Heart right ventricle (tissue), 16 donors: ENCODE measurements at regions not wholly inside any gene's neighbourhood (a gene's known extent, or its start where the extent isn't known, plus 50 kb on each side); places are given as distances from the start of the nearest gene placed in this dataset.

Source experiments
- ATAC-seq, 8 donors: fragments of 200-7000 bp; cut with Tn5 transposase; one replicate each; pipeline ENCODE4 v1.9.1; 2020; ENCODE audit warnings: mild to moderate bottlenecking in 8 of 8, moderate library complexity in 8 of 8, moderate number of reproducible peaks in 1 of 8
- DNase-seq, 2 donors: peaks; one replicate each; pipeline ENCODE4 v3.0.0-alpha.2; 2020
- H3K27ac ChIP-seq, 10 donors: fragments of 200-600 bp; sonication (generic) in 2 of 10; one replicate each; pipeline versions ENCODE4 v1.5.0 to v1.8.0; 2020 to 2022; ENCODE audit warnings: mild to moderate bottlenecking in 3 of 10
- H3K27me3 ChIP-seq, 7 donors: fragments of 200-600 bp; one replicate each; pipeline ENCODE4 v1.8.0; 2021 to 2022; ENCODE audit warnings: mild to moderate bottlenecking in 2 of 7
- H3K36me3 ChIP-seq, 9 donors: fragments of 200-600 bp; sonication (generic) in 1 of 9; one replicate each; pipeline versions ENCODE4 v1.5.0 to v1.8.0; 2020 to 2022; ENCODE audit warnings: mild to moderate bottlenecking in 2 of 9
- H3K4me1 ChIP-seq, 9 donors: fragments of 200-600 bp; sonication (generic) in 1 of 9; one replicate each; pipeline versions ENCODE4 v1.5.0 to v1.8.0; 2020 to 2022; ENCODE audit warnings: mild to moderate bottlenecking in 4 of 9
- H3K4me3 ChIP-seq, 10 donors: fragments of 200-600 bp; sonication (generic) in 2 of 10; one replicate each; pipeline versions ENCODE4 v1.5.0 to v1.8.0; 2020 to 2022; ENCODE audit warnings: mild to moderate bottlenecking in 7 of 10, moderate library complexity in 2 of 10
- H3K9me3 ChIP-seq, 11 donors: fragments of 200-600 bp in 10 of 11; sonication (generic) in 2 of 11; one replicate each; pipeline versions ENCODE4 v1.5.0 to v1.8.0; 2013 to 2022; ENCODE audit warnings: mild to moderate bottlenecking in 2 of 11, control low read depth in 1 of 11, moderate library complexity in 1 of 11
- CTCF ChIP-seq, 9 donors: fragments of 200-600 bp; sonication (generic) in 2 of 9; IDR thresholded peaks; one replicate each; pipeline versions ENCODE4 v1.5.0 to v1.8.0; 2021 to 2022; ENCODE audit warnings: antibody characterized with exemption in 9 of 9, mild to moderate bottlenecking in 5 of 9, moderate library complexity in 1 of 9
- WGBS, 2 donors: extraction: QIAGEN DNeasy Blood & Tissue Kit; methylation state at CpG; one replicate each; pipeline ENCODE4 v1.1.7; 2013; ENCODE audit warnings: inconsistent platforms in 1 of 2; 5-methylcytosine and 5-hydroxymethylcytosine counted together
- intact Hi-C, 10 donors: fragments of 100-400 bp; cut with DNase I; formaldehyde crosslinking; loops; one replicate each; pipeline versions ENCODE4 v1.11.1 to v1.14.2; 2022
- donor health status: Arrhythmogenic right ventricular cardiomyopathy.
- donor health status: ischemic (EF 13 %, LVEDD 7.1; RV severe dilation, severe dysfunction).
- donor health status: healthy with polysubstance abuse.
- donor health status: DM: no; HTN: yes; CAD: no.
- donor health status: DM: no; HTN: no; CAD: no.
- donor health status: ischemic (EF 25% LVEDD 6.9; RV normal size, moderate dysfunction).
- donor health status: ischemic (EF 25% LVEDD 5.7; RV mildly dilated, moderate dysfunction).
- donor health status: healthy.
- donor health status: DM: yes; HTN: yes; CAD: no.
- donor health status: Ischemic cardiomyopathy.
- donor health status: ischemic (EF 35%, LVEDD 5.7; RV mildly dilated, moderate dysfunction).
- donor health status: nonischemic (EF 11% LVEDD 7.7; RV severe dilation, severe dysfunction).
- donor health status: DM: yes; HTN: yes; CAD: no.
- donor health status: PGD.
- donor health status: ischemic (EF 29% LVEDD 5.4; RV normal size, mild dysfunction).
- donor health status: nonischemic (EF 23%, LVEDD 6.1; RV moderate dilation, normal function).

GRCh38 chr5:110341836-110342235 lies 384.6 kb downstream of the TMEM232 start:
- WGBS, 2 donors, result 54 to 68% methylated on average over 2 of the region's 2 CpGs
- H3K4me1 ChIP-seq, result no peaks in the 10 kb centered on the region
- H3K4me3 ChIP-seq, result no peak overlapping the region
- intact Hi-C loops, result no loop called here
- TF ChIP-seq CTCF (IDR thresholded peaks at IDR 0.05), result no peak
- no peaks in the 10 kb centered on the region for H3K9me3 ChIP-seq
- H3K36me3 ChIP-seq, result no peaks in the 10 kb centered on the region
- no peak overlapping the region for H3K27ac ChIP-seq
- ATAC-seq, result no peak
- no peak for DNase-seq
- H3K27me3 ChIP-seq, result peaks cover 0 to 5% (median 0%) of the 10 kb centered on the region in 7 donors

- peak in 3 of 8 donors; percentile 38 to 66 (median 44) for ATAC-seq
- no peak overlapping the region for H3K4me3 ChIP-seq
- no peaks in the 10 kb centered on the region for H3K9me3 ChIP-seq
- no peak for TF ChIP-seq CTCF (IDR thresholded peaks at IDR 0.05)
- H3K36me3 ChIP-seq, result no peaks in the 10 kb centered on the region
- no peak for DNase-seq
- H3K27me3 ChIP-seq, result no peaks in the 10 kb centered on the region
- no peaks in the 10 kb centered on the region for H3K4me1 ChIP-seq
- H3K27ac ChIP-seq, result no peak overlapping the region
- intact Hi-C loops, result no loop called here
- 7 to 11% methylated on average over 1 of the region's 1 CpG for WGBS, 2 donors
Measured at GRCh38 chr5:110342683-110343082, 383.8 kb downstream of the TMEM232 start.

- Histone ChIP-seq H3K27ac (no peak overlapping the region), H3K4me1 (no peaks in the 10 kb centered on the region), H3K4me3 (no peak overlapping the region), H3K36me3 (no peaks in the 10 kb centered on the region), H3K27me3 (no peaks in the 10 kb centered on the region), H3K9me3 (no peaks in the 10 kb centered on the region)
- 91 to 95% methylated on average over 1 of the region's 1 CpG for WGBS, 2 donors
- DNase-seq (no peak), ATAC-seq (no peak)
- peak in 1 of 9 donors; percentile 11 for TF ChIP-seq CTCF (IDR thresholded peaks at IDR 0.05)
- intact Hi-C loops, result no loop called here
Measured at GRCh38 chr5:110343616-110344015, 382.9 kb downstream of the TMEM232 start.

- Histone ChIP-seq H3K9me3 (no peaks in the 10 kb centered on the region), H3K36me3 (no peaks in the 10 kb centered on the region), H3K4me1 (no peaks in the 10 kb centered on the region), H3K4me3 (no peak overlapping the region), H3K27ac (no peak overlapping the region), H3K27me3 (no peaks in the 10 kb centered on the region)
- no peak for DNase-seq
- TF ChIP-seq CTCF (IDR thresholded peaks at IDR 0.05), result no peak
- intact Hi-C loops, result no loop called here
- ATAC-seq, result no peak
Measured at GRCh38 chr5:110345623-110346022, 380.8 kb downstream of the TMEM232 start.

- intact Hi-C loops, result no loop called here
- no peak for ATAC-seq
Measured at GRCh38 chr5:110346893-110347358, 379.5 kb downstream of the TMEM232 start.

More at GRCh38 chr5:110346893-110347358, 379.5 kb downstream of the TMEM232 start:
- no peak overlapping the region for H3K4me3 ChIP-seq
- no peaks in the 10 kb centered on the region for H3K9me3 ChIP-seq
- no peaks in the 10 kb centered on the region for H3K27me3 ChIP-seq
- H3K27ac ChIP-seq, result no peak overlapping the region
- no peak for DNase-seq
- H3K36me3 ChIP-seq, result no peaks in the 10 kb centered on the region
- no peak for TF ChIP-seq CTCF (IDR thresholded peaks at IDR 0.05)
- no peaks in the 10 kb centered on the region for H3K4me1 ChIP-seq
